ENCODE measurements at regions not wholly inside any gene's neighbourhood (a gene's known extent, or its start where the extent isn't known, plus 50 kb on each side); places are given as distances from the start of the nearest gene placed in this dataset.
A peak's percentile ranks its signal among the peaks of the same experiment; 100 is the strongest.
"Not testable (repeated sequence)": the region's sequence is repeated elsewhere in the genome, so short reads cannot be mapped to it uniquely, and the experiment has no call there.

DNA sequence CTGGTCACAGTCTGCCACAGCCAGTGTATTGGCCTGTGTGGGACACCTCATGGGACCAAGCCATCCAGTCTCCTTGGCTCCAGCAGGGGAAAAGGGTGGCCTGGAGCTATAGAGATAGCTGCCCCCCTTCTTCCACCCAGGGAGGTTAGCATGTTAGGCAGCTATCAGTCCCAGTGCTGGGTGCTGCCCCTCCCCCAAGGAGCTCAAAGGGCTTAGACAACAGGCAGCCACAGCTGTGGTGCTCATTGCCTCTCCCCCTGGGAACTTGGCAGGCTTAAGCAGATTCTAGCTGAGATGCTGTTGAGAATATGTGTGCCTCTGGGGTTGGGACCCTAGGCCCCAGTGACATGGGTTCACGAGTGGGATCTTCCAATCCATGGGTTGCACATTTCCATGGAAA is 226.0 kb upstream of the PTGER4 start:
- no peak for DNase-seq

DNA sequence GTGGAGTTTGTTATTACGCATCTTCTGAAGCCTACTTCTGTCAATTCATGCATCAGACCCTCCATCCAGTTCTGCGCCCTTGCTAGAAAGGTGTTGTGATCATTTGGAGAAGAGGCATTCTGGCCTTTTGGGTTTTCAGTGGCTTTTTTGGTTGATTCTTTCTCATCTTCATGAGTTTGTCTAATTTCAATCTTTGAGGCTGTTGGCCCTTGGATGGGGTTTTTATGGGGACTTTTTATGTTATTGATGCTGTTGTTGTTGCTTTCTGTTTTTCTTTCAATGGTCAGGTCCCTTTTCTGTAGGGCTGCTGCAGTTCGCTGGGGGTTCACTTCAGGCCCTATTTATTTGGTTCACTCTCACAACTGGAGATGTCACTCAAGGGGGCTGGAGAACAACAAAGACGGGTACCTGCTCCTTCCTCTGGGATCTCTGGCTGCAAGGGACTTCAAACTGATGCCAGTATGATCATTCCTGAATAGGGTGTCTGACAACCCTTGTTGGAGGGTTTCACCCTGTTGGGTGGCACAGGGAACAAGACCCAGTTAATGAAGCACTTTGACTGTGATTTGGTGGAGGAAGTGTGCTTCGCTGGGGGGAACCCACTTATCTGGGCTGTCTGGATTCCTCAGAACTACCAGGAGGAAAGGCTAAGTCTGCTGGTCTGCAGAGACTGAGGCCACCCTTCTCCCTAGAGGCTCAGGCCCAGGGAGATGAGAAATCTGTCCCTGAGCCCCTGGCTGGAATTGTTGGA is 226.7 kb upstream of the PTGER4 start:
- no peak for DNase-seq

DNA sequence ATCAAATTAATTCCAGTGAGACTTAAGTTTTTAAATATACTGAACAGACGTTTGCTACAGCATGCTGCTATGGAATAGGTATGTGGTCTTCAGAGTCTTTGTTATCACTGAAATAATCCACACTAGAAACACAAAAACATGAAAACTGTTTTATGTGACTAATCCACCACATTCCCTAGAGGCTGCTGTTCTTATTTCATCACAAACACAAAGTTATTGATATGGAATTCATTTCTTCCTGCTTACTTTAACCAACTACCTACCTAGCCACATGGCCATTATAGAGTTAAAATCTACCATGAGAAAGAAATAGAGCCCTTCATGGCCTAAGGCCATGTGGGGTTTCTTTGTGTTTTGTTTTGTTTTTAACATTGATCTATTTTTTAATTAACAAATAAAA is 232.3 kb upstream of the PTGER4 start:
- no peak for DNase-seq

DNA sequence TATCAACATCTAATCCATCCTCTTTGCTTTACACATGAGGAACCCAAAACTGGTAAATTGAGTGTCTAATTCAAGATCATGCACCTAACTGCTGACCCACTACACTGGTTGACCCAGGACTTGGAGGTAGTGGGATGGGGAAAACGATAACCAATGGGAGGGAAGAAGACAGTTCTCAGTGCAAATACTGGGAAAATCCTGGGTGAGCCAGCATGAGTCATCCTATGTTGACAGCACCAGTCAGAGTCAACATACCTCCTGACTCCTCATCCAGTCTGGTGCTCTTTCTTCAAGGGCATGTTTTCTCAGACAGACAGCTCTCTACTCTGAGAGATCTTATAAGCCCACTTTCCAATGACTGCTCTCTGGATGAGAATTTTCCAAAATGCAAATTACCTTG is 232.8 kb upstream of the PTGER4 start:
- peak; percentile 88 for DNase-seq

DNA sequence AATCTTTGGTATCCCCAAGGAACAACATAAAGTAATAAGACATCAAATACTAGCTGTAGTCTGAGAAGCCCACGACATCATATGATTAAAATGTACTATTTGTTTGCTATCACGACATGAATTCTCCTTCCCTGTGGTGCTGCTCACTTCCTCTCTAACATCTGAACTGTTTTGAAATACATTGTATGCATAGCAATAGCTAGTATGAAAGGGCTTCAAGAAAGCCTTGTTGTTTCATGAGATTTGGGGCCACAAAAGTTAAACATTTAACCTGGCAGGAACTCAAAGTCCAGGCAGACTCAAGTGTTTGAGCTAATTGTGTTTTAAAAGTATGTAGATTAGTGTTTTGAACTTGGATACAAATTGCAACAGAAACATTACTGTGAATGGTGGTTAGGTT is 237.4 kb upstream of the PTGER4 start:
- DNase-seq = no peak

DNA sequence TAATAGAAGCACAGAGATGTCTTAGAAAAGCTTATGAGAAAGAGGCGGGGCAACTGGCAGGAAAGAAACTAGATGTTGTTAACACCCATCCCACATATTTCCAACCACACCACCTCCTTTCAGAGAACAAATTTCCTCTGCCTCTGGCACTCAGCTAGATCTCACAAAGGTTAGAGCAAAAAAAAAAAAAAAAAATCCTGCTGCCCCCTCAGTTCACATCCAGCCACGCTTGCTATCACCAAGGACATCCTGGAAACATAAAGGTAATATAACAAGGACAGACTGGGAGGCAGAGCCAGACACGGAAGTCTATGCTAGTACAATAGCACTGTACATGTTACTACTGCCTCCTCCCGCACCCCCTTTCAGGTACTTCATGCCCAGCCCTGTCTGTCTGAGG is 238.0 kb upstream of the PTGER4 start:
- DNase-seq = no peak

DNA sequence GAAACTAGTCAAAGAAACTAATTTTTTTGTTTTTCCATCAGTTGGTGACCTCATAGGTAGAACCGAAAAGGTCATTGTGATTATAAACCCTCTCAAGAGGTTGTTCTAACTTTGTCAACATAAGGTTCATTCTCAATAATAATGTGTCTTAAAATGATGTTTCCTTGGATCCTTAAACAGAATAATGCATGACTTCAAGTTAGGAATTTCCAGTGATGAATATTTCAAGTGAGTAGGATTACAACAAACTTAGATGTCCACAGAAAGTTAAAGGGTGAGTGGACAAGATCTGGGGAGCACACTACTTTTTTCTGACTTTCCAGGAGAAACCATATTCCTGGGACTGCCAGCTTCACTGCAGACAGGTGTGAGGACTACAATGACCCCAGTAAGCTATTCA is 239.0 kb upstream of the PTGER4 start:
- DNase-seq = no peak

DNA sequence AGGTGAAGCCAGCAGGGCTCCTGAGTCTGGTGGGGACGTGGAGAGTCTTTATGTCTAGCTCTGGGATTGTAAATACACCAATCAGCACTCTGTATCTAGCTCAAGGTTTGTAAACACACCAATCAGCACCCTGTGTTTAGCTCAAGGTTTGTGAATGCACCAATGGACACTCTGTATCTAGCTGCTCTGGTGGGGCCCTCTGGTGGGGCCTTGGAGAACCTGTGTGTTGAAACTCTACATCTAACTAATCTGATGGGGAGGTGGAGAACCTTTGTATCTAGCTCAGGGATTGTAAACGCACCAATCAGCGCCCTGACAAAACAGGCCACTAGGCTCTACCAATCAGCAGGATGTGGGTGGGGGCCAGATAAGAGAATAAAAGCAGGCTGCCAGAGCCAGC is 240.6 kb upstream of the PTGER4 start:
- DNase-seq = not testable (repeated sequence)

DNA sequence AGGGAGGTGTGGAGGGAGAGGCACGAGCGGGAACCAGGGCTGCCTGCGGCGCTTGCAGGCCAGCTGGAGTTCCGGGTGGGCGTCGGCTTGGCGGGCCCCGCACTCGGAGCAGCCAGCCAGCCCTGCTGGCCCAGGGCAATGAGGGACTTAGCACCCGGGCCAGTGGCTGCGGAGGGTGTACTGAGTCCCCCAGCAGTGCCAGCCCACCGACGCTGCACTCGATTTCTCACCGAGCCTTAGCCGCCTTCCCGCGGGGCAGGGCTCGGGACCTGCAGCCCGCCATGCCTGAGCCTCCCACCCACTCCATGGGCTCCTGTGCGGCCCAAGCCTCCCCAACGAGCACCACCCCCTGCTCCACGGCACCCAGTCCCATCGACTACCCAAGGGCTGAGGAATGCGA is 241.1 kb upstream of the PTGER4 start:
- DNase-seq = not testable (repeated sequence)

DNA sequence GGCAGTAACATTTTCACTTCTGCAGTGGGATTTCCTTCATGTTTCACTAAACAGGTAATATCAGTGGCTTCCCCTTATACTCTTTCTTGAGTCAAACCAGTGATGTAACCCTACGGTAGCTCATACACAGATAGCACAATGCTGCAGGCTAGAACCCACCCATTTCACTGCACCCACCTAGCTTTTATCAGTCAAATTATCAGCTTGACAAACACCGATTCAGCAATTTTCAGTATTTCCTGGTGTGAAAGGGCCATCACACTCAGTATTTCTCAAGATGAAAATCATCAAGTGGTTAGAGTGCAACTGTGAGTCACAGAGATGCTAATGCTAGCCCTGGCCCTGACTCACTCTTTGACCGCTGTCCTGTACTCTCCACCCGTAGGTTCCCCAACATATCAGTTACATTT is 242.3 kb upstream of the PTGER4 start:
- peak; percentile 13 for DNase-seq

DNA sequence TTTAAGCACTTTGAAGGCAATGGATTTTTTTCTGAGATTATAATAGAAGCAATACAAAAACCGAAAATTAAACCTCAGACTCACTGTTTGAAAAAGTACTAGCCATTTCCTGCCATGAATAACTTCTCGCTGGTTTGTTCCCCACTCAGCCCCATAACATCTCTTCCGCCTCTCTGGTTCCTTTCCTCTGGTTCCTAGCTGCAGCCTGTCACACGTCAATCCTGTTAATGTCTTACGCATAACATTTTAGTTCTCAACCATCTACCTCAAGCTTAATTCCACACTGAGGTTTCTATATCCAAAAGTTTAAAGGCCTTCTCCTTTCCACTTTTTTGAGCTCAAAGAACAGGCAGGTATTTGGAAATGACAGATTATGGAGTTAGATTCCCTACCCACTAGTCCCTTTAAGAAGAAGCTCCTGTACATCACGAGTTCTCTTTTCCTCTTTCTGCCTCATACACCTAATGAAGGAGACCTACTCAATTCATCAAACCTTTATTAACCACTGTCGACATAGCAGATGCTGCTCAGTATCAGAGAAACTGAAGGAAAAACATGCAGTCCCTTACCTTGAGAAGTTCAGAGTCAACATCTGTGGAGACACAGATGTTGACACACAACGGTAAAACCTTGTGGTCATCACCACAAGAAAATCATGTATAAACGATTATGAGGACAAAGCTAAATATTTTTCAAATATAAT is 243.0 kb upstream of the PTGER4 start:
- no peak for DNase-seq

DNA sequence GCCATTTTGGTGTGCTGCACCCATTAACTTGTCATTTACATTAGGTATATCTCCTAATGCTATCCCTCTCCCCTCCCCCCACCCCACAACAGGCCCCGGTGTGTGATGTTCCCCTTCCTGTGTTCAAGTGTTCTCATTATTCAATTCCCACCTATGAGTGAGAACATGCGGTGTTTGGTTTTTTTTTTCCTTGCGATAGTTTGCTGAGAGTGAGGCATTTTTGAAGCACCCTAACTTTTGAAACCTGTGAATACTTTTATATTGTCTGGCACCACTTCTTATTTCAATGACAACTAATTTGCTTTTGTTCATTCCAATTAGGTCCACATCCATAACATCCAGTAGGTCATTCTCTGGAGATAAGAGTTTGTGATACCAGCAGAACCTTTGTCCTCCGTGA is 244.0 kb upstream of the PTGER4 start:
- DNase-seq = not testable (repeated sequence)

DNA sequence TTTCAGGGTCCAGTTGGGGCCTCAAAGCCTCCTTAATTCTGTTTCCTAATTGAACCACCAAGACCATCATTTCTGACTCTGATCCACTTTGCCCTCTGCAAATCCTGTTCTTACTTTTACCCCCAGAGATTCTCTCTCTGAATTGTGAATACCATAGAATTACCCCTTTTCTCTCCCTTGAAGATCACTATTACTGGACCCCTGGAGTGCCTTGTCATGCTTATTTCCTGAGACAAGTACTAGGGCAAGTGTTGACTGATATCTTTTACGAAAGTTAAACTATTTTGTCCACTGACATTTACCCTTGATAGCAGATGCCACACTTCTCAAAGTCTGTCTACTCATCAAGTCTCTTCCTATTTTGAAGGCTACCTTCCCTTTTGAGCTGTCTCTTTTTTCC is 246.9 kb upstream of the PTGER4 start:
- no peak for DNase-seq

DNA sequence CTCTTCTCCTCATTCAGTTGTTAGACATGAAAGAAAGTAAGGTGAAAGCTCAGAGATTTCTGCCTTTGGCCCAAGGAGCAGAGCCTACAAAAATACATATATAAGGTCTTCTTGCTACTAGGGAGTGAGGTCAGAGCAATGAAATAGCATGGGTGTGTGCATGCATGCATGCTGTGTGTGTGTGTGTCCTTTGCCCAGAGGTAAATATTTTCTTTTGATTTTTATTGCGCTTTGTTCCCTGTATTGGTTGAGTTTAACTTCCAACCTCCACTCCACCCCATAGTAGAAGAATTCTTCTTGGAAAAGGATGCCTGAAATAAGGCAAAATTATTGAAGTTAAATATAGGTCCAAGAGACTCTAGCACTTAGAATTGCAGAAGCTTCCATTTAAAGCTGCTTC is 248.0 kb upstream of the PTGER4 start:
- DNase-seq = no peak

DNA sequence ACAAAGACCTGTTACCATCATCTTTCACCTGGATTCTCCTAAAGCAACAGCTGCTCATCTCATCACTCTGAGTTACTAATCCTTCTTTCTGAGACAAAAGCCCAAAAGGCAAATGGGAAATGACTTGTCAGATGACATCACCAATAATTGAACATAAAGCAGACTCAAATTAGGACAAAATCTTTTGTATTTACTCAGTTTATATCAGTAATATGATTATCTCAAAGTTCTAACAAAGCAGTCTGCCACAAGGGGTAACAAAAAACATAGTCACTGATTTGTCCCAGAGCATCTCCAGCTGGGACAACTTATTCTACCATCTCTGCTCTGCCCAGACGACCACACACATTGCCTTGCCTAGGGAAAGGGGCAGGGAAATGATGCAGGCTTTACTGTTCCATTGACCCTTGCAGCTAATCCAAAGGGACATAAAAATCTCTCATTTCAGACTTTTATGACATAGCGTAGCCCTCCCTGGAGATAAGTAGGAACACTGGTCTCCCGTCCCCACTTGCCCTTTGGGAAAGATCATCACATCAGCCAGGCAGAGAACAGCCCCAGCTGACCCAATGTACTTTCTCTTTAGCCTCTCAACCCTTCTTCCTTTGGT is 249.5 kb upstream of the PTGER4 start:
- DNase-seq = no peak

DNA sequence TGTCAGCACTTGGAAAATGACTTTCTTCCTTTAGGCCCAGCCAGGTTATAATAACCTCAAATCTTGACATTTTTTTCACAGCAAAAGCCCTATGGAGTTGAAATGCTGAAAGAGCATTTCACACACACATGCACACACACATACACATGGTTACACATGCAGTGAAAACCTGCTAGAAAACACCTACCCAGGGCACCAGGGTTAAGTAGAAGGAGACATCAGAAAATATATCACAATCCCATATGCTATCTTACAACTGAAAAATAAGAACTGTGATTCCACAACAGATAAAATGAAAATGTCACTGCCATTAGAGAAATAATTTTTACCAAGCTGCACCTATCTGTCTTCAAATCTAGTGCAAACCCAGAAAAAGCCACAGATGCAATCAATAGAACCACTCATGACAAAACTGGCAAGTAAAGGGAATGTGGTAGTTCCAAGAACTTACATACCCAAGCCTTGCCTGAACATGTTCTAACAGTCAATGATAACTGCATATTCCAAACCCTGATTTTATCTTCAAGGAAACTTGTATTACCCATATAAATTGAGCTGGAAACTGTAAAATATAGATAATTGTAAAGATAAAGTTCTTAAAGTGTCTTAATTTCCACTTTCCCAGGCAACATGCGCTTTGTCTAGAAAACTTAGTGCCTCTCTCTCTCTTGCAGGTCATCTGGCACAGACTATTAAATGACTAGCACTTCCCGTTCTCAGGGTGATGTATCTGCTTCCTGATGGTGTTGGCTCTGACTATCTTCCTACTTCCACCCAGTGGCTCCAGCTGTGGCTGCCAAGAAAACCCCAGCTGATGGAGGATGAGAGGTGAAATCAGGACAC is 250.2 kb upstream of the PTGER4 start:
- no peak for DNase-seq

DNA sequence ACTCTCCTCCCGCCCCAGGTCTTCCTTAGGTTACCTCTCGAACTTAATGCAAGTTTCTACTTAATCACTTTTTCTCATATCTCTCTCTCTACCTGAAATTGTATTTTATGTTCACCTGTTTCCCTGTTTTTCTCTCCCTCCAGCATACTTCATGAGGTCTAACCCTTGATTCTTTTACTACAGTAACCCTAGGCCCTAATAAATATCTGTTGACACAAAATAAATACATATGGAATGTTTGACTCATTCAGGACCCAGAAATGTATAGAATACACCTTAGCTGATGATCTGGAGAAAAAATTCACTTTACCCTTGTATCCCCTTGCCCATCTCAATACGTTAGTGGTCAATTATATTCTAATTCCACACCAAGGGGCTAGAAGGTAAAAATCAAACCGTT is 250.9 kb upstream of the PTGER4 start:
- no peak for DNase-seq

DNA sequence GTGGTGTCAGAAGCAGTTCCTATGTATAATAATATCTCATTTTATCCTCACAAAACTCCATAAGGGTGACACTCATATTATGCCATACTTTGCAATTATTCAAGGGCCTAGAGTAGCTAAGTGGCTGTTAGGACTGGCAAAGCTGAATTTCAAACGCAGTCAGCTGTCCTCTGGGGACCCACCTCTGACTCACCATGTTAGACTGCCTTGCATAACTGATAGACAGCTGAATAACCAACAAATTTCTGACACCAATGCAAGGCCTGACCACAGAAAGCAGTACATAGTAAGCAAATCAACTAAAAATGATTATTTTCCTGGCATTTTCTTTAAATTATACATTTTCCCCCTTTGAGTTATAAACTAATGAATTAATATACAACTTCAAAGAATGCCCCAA is 251.6 kb upstream of the PTGER4 start:
- DNase-seq = no peak

DNA sequence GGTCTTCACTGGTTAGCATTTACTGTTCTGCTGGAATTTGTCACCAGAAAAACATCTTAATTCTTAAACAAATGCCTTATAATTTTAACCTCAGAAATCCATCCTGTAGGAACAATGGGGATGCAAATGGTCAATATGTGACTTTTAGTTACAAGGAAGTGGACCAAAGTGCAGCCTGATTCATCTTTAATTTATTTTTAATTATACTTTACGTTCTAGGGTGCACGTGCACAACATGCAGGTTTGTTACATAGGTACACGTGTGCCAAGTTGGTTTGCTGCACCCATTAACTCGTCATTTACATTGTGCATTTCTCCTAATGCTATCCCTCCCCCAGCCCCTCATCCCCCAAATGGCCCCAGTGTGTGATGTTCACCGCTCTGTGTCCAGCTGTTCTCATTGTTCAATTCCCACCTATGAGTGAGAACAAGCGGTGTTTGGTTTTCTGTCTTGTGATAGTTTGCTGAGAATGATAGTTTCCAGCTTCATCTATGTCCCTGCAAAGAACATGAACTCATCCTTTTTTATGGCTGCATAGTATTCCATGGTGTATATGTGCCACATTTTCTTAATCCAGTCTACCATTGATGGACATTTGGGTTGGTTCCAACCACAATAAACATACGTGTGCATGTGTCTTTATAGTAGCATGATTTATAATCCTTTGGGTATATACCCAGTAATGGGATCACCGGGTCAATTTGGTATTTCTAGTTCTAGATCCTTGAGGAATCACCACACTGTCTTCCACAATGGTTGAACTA is 262.5 kb upstream of the PTGER4 start:
- not testable (repeated sequence) for DNase-seq

DNA sequence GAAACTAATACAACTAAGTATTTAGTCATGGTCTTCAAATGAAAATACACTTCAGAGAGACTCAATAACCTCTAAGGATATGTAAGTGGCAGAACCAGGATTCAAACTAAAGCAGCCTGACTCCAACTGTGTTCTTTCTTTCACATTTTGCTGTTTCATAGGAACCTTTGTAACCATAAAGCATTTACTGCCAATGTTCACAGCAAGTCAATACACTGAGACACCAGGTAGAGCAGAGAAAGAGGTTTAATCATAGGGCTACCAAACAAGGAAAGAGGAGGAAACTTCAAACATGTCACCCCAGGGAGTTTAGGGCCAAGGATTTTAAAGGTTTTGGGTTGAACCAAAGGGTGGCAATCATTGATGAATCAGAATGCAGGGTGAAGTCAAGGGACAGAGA is 263.1 kb upstream of the PTGER4 start:
- no peak for DNase-seq

DNA sequence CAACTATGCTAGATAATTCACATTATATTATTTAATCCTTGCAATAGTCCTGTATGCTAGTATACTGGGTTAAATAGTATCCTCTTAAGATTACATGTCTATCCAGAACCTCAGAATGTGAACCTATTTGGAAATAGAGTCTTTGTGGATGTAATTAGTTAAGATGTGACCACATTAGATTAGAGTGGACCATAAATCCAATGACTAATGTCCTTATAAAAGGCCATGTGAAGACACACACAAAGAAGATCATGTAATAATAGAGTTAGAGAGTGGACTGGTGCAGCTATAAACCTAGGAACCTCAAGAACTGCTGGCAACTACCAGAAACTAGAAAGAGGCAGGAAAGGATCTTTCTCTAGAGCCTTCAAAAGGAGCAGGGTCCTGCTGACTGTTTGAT is 263.6 kb upstream of the PTGER4 start:
- no peak for DNase-seq

DNA sequence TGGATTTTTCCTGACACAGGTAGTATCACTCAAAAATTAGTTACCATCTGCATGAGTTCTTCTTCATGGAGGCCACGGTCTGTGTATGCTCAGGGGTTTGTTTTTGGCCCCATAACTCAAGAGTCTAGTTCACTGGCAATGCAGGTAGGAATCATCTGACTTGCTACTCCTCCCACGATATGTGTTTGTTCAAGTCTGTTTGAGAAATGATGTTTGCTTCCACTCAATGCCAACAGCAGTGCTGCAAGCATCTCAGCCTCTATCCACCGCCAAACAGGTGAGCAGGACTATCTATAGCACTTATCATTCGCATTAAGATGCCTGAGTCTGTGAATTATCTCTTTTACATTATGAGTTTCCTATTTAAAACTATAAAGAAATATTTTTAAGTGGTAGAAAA is 264.8 kb upstream of the PTGER4 start:
- DNase-seq = peak; percentile 63

DNA sequence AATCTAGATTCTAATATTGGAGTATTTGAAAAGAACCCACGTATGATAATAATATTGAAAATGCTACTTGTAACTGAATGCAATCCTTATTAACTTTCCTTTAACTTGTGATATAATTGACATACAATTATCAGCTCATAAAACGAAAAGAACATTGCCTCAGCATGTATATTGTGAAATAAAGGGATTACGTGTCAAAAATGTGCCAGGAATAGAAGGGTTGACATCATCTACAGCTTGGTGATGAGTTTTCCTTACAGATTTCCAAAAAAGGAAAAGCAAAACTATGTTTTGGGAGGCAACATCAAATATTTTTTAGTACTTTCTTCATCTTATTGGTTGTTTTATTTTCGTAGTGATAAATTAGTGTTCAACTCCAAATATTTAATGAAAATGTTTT is 266.0 kb upstream of the PTGER4 start:
- no peak for DNase-seq

Data from DMS53 (cell line).